PFSK-1 (cell line): ENCODE measurements at regions not wholly inside any gene's neighbourhood (a gene's known extent, or its start where the extent isn't known, plus 50 kb on each side); places are given as distances from the start of the nearest gene placed in this dataset.

Source experiments
- FOXP2 ChIP-seq: optimal IDR thresholded peaks from 2 replicates; pipeline ENCODE3; 2011; ENCODE audit warnings: borderline replicate concordance, control low read depth, inconsistent platforms; ENCODE audit not compliant: insufficient read depth; ENCODE audit errors: extremely low read length, extremely low read depth
- POLR2AphosphoS5 ChIP-seq: IDR thresholded peaks from 2 replicates; pipeline ENCODE4 v1.6.1; 2012; ENCODE audit warnings: low read depth, mild to moderate bottlenecking, control low read depth, low read length, moderate library complexity
- SIN3A ChIP-seq: IDR thresholded peaks from 2 replicates; pipeline ENCODE4 v1.6.1; 2012; ENCODE audit warnings: mild to moderate bottlenecking, low read length, moderate library complexity, borderline replicate concordance; ENCODE audit not compliant: insufficient read depth
- TAF1 ChIP-seq: IDR thresholded peaks from 2 replicates; pipeline ENCODE4 v1.6.1; 2012; ENCODE audit warnings: low read length, control low read depth, borderline replicate concordance; ENCODE audit not compliant: insufficient read depth
- TF ChIP-seq, protein P1 (sequence below), 2 experiments: IDR thresholded peaks; 2 replicates each; pipeline versions ENCODE4 v1.6.1 to v1.8.0; 2011 to 2012; ENCODE audit warnings: low read depth in 2 of 2, low read length in 2 of 2, control low read depth in 1 of 2, inconsistent platforms in 1 of 2, mild to moderate bottlenecking in 1 of 2, moderate library complexity in 1 of 2; ENCODE audit not compliant: insufficient read depth in 1 of 2

DNA sequence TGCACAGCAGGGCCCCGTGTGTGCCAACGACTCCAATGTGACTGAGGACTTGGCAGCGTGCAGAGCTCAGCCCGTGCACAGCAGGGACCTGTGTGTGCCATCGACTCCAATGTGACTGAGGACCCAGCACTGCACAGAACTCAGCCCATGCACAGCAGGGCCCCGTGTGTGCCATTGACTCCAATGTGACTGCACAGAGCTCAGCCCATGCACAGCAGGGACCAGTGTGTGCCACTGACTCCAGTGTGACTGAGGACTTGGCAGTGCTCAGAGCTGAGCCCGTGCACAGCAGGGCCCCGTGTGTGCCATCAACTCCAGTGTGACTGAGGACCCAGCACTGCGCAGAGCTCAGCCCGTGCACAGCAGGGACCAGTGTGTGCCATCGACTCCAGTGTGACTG lies 347.8 kb upstream of the B3GAT1 start:
- TF ChIP-seq, protein P1, sequence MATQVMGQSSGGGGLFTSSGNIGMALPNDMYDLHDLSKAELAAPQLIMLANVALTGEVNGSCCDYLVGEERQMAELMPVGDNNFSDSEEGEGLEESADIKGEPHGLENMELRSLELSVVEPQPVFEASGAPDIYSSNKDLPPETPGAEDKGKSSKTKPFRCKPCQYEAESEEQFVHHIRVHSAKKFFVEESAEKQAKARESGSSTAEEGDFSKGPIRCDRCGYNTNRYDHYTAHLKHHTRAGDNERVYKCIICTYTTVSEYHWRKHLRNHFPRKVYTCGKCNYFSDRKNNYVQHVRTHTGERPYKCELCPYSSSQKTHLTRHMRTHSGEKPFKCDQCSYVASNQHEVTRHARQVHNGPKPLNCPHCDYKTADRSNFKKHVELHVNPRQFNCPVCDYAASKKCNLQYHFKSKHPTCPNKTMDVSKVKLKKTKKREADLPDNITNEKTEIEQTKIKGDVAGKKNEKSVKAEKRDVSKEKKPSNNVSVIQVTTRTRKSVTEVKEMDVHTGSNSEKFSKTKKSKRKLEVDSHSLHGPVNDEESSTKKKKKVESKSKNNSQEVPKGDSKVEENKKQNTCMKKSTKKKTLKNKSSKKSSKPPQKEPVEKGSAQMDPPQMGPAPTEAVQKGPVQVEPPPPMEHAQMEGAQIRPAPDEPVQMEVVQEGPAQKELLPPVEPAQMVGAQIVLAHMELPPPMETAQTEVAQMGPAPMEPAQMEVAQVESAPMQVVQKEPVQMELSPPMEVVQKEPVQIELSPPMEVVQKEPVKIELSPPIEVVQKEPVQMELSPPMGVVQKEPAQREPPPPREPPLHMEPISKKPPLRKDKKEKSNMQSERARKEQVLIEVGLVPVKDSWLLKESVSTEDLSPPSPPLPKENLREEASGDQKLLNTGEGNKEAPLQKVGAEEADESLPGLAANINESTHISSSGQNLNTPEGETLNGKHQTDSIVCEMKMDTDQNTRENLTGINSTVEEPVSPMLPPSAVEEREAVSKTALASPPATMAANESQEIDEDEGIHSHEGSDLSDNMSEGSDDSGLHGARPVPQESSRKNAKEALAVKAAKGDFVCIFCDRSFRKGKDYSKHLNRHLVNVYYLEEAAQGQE (IDR thresholded peaks at IDR 0.05; ENCODE audit: insufficient read depth in 1 of 2, low read depth in 2 of 2, low read length in 2 of 2) = no peak
- TF ChIP-seq SIN3A = no peak
- no peak for TF ChIP-seq POLR2AphosphoS5
- no peak for TF ChIP-seq TAF1
- no peak for TF ChIP-seq FOXP2

DNA sequence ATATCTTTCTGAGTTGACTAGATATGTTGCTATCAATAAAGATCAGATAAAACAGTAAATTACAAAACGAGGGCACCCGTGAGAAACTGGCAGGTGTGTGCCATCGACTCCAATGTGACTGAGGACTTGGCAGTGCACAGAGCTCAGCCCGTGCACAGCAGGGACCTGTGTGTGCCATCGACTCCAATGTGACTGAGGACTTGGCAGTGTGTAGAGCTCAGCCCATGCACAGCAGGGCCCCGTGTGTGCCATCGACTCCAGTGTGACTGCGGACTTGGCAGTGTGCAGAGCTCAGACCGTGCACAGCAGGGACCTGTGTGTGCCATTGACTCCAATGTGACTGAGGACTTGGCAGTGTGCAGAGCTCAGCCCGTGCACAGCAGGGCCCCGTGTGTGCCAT lies 347.2 kb upstream of the B3GAT1 start:
- TF ChIP-seq, protein P1 (IDR thresholded peaks at IDR 0.05; ENCODE audit: insufficient read depth in 1 of 2, low read depth in 2 of 2, low read length in 2 of 2) = no peak
- no peak for TF ChIP-seq FOXP2
- no peak for TF ChIP-seq TAF1
- TF ChIP-seq SIN3A = no peak
- no peak for TF ChIP-seq POLR2AphosphoS5

DNA sequence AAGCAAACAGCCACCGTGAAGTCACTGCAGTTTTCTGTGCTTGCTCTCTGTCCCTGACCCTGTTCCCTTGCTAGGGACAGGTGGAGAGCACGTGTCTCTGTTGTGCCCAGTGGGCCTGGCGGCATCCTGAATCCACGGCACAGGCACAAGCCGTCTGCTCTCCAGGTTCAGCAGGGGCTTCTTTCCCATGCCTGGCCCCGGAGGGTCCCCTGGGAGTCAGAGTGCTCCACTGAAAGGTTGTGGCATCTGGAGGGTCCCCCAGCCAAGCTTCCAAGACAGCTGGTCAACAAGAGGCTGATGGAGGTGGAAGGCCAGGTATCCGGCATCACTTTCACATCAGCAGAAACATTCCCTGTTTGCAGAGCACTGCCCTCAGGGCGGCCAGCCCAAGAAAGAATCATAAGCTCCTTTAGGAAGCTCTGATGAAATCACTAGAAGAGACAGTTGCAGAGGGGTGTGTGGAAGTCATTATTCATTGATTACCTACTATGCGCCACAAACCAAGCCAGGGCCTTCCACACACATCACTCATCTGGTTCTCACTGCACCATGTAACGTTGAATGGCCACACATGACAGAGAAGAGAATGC lies 346.4 kb upstream of the B3GAT1 start:
- TF ChIP-seq POLR2AphosphoS5 (no peak), TAF1 (no peak), FOXP2 (no peak), SIN3A (no peak)
- TF ChIP-seq, protein P1 (IDR thresholded peaks at IDR 0.05; ENCODE audit: insufficient read depth in 1 of 2, low read depth in 2 of 2, low read length in 2 of 2) = no peak

DNA sequence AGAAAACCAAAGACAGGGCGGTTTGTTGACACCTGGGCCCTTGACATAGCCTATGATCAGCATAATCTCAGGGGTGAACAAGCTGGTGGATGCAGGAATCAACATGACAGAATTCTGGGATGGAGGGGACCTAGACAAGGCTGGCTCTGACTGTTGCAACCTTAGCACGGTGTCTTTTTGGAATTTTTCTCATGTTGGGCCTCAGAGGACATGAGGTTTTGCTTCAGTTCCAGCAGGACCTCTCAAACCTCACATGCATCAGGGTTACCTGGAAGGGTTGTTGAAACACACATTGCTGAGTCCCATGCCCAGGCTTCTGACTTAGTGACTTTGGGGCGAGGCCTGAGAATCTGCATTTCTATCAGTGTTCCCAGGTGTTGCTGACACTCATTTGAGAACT lies 345.6 kb upstream of the B3GAT1 start:
- no peak for TF ChIP-seq POLR2AphosphoS5
- no peak for TF ChIP-seq SIN3A
- TF ChIP-seq, protein P1 (IDR thresholded peaks at IDR 0.05; ENCODE audit: insufficient read depth in 1 of 2, low read depth in 2 of 2, low read length in 2 of 2) = no peak
- TF ChIP-seq FOXP2 = no peak
- no peak for TF ChIP-seq TAF1
